HepG2 (cell line): ENCODE measurements at regions not wholly inside any gene's neighbourhood (a gene's known extent, or its start where the extent isn't known, plus 50 kb on each side); places are given as distances from the start of the nearest gene placed in this dataset.

ENCODE experiments used
- ATAC-seq: fragments of 200-7000 bp; cut with Tn5 transposase; 3 replicates; pipeline ENCODE4 v1.9.1; 2020; ENCODE audit warnings: mild to moderate bottlenecking, moderate library complexity
- BruUV-seq: library from RNA; stranded (reverse); fragments of 400-500 nt; replicated peaks from 2 replicates; lab custom pipeline; 2021; lab: Mats Ljungman, UMichigan
- CTCF ChIA-PET: fragments of 300-600 bp; formaldehyde crosslinking; extraction: SDS; loops from one replicate; lab custom pipeline; 2021; ENCODE audit warnings: low total read pairs, inconsistent platforms, low intra/inter-chr PET ratio; lab: Yijun Ruan, JAX
- POLR2A ChIA-PET: fragments of 350-600 bp; sonication (Branson Sonifier 250); formaldehyde crosslinking; loops from one replicate; lab custom pipeline; 2020; ENCODE audit warnings: antibody characterized with exemption, inconsistent platforms; lab: Yijun Ruan, JAX
- DNase-seq: peaks from one replicate; pipeline ENCODE4 v3.0.0-alpha.2; 2015; ENCODE audit warnings: low spot score
- FAIRE-seq: peaks from 3 replicates; lab custom pipeline; 2011; peaks lifted over from hg19 to GRCh38; lab: Jason Lieb, UNC
- H2AFZ ChIP-seq: one replicate; pipeline ENCODE4 v1.6.1; 2011; ENCODE audit warnings: low read length, inconsistent platforms
- H3K27ac ChIP-seq: fragments of 300-600 bp; 3 replicates; pipeline ENCODE4 v1.8.0; 2011; ENCODE audit warnings: mixed run types, mild to moderate bottlenecking, mixed read lengths, low read length, inconsistent platforms; ENCODE audit not compliant: insufficient read depth; ENCODE audit errors: extremely low read length
- H3K27me3 ChIP-seq, 2 experiments: fragments of 200-600 bp in 1 of 2; 2 replicates in 1 of 2; 3 replicates in 1 of 2; pipeline versions ENCODE4 v1.6.0 to v1.8.0; 2011; ENCODE audit warnings: low read length in 2 of 2, mild to moderate bottlenecking in 2 of 2, moderate library complexity in 2 of 2, inconsistent platforms in 1 of 2; ENCODE audit not compliant: insufficient read depth in 2 of 2, control insufficient read depth in 1 of 2
- H3K36me3 ChIP-seq, 2 experiments: fragments of 200-600 bp in 1 of 2; replicated peaks in 1 of 2; 2 replicates in 1 of 2; 3 replicates in 1 of 2; pipeline versions ENCODE4 v1.5.1 to v1.8.0; 2011; ENCODE audit warnings: low read length in 2 of 2, inconsistent platforms in 1 of 2; ENCODE audit not compliant: insufficient read depth in 2 of 2, control insufficient read depth in 1 of 2
- H3K4me1 ChIP-seq: 2 replicates; pipeline ENCODE4 v1.5.1; 2012; ENCODE audit warnings: low read length, inconsistent platforms; ENCODE audit not compliant: insufficient read depth
- H3K4me2 ChIP-seq: 2 replicates; pipeline ENCODE4 v1.6.0; 2011; ENCODE audit warnings: low read depth, low read length, inconsistent platforms
- H3K4me3 ChIP-seq, 3 experiments: fragments of 200-600 bp in 1 of 3; sonication (generic), shearing (Covaris generic) in 1 of 3; replicated peaks in 1 of 3; 2 replicates each; pipeline ENCODE4 v1.5.1; 2011 to 2016; ENCODE audit warnings: low read length in 3 of 3, inconsistent platforms in 2 of 3, low read depth in 2 of 3, mild to moderate bottlenecking in 2 of 3, control low read depth in 1 of 3, mixed read lengths in 1 of 3; ENCODE audit not compliant: insufficient read depth in 1 of 3
- H3K79me2 ChIP-seq: one replicate; pipeline ENCODE4 v1.6.1; 2011; ENCODE audit warnings: low read length, inconsistent platforms; ENCODE audit not compliant: insufficient read depth
- H3K9ac ChIP-seq: 2 replicates; pipeline ENCODE4 v1.6.0; 2011; ENCODE audit warnings: mild to moderate bottlenecking, low read depth, low read length, inconsistent platforms; ENCODE audit not compliant: insufficient read depth
- H3K9me3 ChIP-seq: 2 replicates; pipeline ENCODE4 v1.5.1; 2012; ENCODE audit warnings: mild to moderate bottlenecking, low read length
- H4K20me1 ChIP-seq: 2 replicates; pipeline ENCODE4 v1.6.0; 2011; ENCODE audit warnings: inconsistent platforms, mild to moderate bottlenecking, low read length, moderate library complexity; ENCODE audit not compliant: insufficient read depth
- CENPT ChIP-seq: sonication (generic); formaldehyde crosslinking; IDR thresholded peaks from 2 replicates; pipeline ENCODE4 v1.8.0; 2022; ENCODE audit warnings: low read depth, mild to moderate bottlenecking, moderate library complexity, missing genetic modification reagents
- KDM4B ChIP-seq: sonication (generic); formaldehyde crosslinking; IDR thresholded peaks from 2 replicates; pipeline ENCODE4 v1.4.0; 2020; ENCODE audit warnings: missing genetic modification reagents
- MLXIP ChIP-seq: sonication (generic); formaldehyde crosslinking; IDR thresholded peaks from 2 replicates; pipeline ENCODE4 v1.9.0; 2021; ENCODE audit warnings: missing genetic modification reagents, borderline replicate concordance
- MTF1 ChIP-seq: sonication (generic); formaldehyde crosslinking; IDR thresholded peaks from 2 replicates; pipeline ENCODE4 v1.5.0; 2020; ENCODE audit warnings: missing genetic modification reagents
- MXD1 ChIP-seq: sonication (generic); formaldehyde crosslinking; IDR thresholded peaks from 2 replicates; pipeline ENCODE4 v1.4.0; 2020; ENCODE audit warnings: mild to moderate bottlenecking, missing genetic modification reagents
- NONO ChIP-seq, 2 experiments: fragments of 450-650 bp in 1 of 2; sonication (generic) in 1 of 2; formaldehyde crosslinking in 1 of 2; IDR thresholded peaks in 1 of 2; conservative IDR thresholded peaks in 1 of 2; 2 replicates each; pipeline versions ENCODE4 v1.6.1 to v1.8.0; 2017 to 2022; ENCODE audit warnings: mild to moderate bottlenecking in 1 of 2, missing genetic modification reagents in 1 of 2, moderate library complexity in 1 of 2
- PAWR ChIP-seq: sonication (generic); formaldehyde crosslinking; IDR thresholded peaks from 2 replicates; pipeline ENCODE4 v1.4.0; 2020; ENCODE audit warnings: missing genetic modification reagents, mild to moderate bottlenecking, borderline replicate concordance
- PHF20 ChIP-seq: sonication (generic); formaldehyde crosslinking; IDR thresholded peaks from 2 replicates; pipeline ENCODE4 v1.5.0; 2020; ENCODE audit warnings: mild to moderate bottlenecking, missing genetic modification reagents
- SKI ChIP-seq: fragments of 450-650 bp; IDR thresholded peaks from one replicate; pipeline ENCODE4 v1.6.1; 2018; ENCODE audit warnings: mild to moderate bottlenecking; ENCODE audit not compliant: partially characterized antibody
- ZNF678 ChIP-seq: sonication (generic); formaldehyde crosslinking; IDR thresholded peaks from 2 replicates; pipeline ENCODE4 v1.4.0; 2020; ENCODE audit warnings: mild to moderate bottlenecking, missing genetic modification reagents
- ZNF776 ChIP-seq: sonication (generic); formaldehyde crosslinking; IDR thresholded peaks from 2 replicates; pipeline ENCODE4 v1.4.0; 2020; ENCODE audit warnings: mild to moderate bottlenecking, missing genetic modification reagents
- WGBS: methylation state at CpG from one replicate; pipeline ENCODE4 v1.1.6; 2017; ENCODE audit warnings: low lambda C conversion rate; 5-methylcytosine and 5-hydroxymethylcytosine counted together
- in situ Hi-C: cut with HindIII; loops from 2 replicates; pipeline ENCODE4 v1.10.0; 2017; ENCODE audit warnings: low pct_unique_long_range_greater_than_20kb; ENCODE audit not compliant: extremely low pct_ligation_motif_present
- intact Hi-C: fragments of 100-400 bp; cut with micrococcal nuclease; formaldehyde crosslinking; loops from one replicate; pipeline ENCODE4 v1.10.0; 2022; ENCODE audit not compliant: unreplicated experiment
- TF ChIP-seq, protein P1 (sequence below): sonication (generic); formaldehyde crosslinking; IDR thresholded peaks from 2 replicates; pipeline ENCODE4 v1.5.0; 2020; ENCODE audit warnings: missing genetic modification reagents
- TF ChIP-seq, protein P2 (sequence below): sonication (generic); formaldehyde crosslinking; IDR thresholded peaks from 2 replicates; pipeline ENCODE4 v1.4.0; 2020; ENCODE audit warnings: missing genetic modification reagents
- TF ChIP-seq, protein P3 (sequence below): sonication (generic); formaldehyde crosslinking; IDR thresholded peaks from 2 replicates; pipeline ENCODE4 v1.4.0; 2020; ENCODE audit warnings: missing genetic modification reagents, mild to moderate bottlenecking, borderline replicate concordance

GRCh38 chr1:68780919-68781318 lies 284.0 kb upstream of the DEPDC1 start:
- BruUV-seq, result no TSS peak
- no peaks in the 10 kb centered on the region for H3K27me3 ChIP-seq
- FAIRE-seq (no peak), ATAC-seq (no peak), DNase-seq (no peak)
- no peaks in the 10 kb centered on the region for H4K20me1 ChIP-seq
- no peaks in the 10 kb centered on the region for H3K4me1 ChIP-seq
- no peak overlapping the region for H3K27ac ChIP-seq
- no peak overlapping the region for H3K4me3 ChIP-seq
- H3K9me3 ChIP-seq, result peaks cover 93% of the 10 kb centered on the region
- H2AFZ ChIP-seq, result no peak overlapping the region
- no peaks in the 10 kb centered on the region for H3K79me2 ChIP-seq
- POLR2A ChIA-PET, result no interaction called here
- H3K36me3 ChIP-seq, result no peaks in the 10 kb centered on the region
- CTCF ChIA-PET, result no interaction called here
- in situ Hi-C loops, result no loop called here
- no peak overlapping the region for H3K9ac ChIP-seq
- no peak overlapping the region for H3K4me2 ChIP-seq
- 23% methylated on average over 5 of the region's 5 CpGs for WGBS
- intact Hi-C loops, result no loop called here
- no peak for TF ChIP-seq MTF1 (CRISPR knock-in tag)
- TF ChIP-seq, protein P1, sequence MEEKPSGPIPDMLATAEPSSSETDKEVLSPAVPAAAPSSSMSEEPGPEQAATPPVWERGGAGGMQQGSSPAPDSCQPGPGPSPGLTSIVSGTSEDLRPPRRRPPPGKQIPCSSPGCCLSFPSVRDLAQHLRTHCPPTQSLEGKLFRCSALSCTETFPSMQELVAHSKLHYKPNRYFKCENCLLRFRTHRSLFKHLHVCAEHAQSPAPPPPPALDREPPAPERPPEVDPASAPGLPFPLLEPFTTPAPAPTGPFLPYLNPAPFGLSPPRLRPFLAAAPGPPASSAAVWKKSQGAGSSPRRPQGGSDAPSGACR (CRISPR knock-in tag), result no peak
- no peak for TF ChIP-seq KDM4B (CRISPR knock-in tag)
- TF ChIP-seq, protein P2, sequence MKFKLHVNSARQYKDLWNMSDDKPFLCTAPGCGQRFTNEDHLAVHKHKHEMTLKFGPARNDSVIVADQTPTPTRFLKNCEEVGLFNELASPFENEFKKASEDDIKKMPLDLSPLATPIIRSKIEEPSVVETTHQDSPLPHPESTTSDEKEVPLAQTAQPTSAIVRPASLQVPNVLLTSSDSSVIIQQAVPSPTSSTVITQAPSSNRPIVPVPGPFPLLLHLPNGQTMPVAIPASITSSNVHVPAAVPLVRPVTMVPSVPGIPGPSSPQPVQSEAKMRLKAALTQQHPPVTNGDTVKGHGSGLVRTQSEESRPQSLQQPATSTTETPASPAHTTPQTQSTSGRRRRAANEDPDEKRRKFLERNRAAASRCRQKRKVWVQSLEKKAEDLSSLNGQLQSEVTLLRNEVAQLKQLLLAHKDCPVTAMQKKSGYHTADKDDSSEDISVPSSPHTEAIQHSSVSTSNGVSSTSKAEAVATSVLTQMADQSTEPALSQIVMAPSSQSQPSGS (CRISPR knock-in tag), result no peak
- no peak for TF ChIP-seq PHF20 (CRISPR knock-in tag)
- TF ChIP-seq SKI, result no peak
- TF ChIP-seq MLXIP (CRISPR knock-in tag), result no peak
- no peak for TF ChIP-seq NONO (IDR thresholded peaks at IDR 0.05)
- no peak for TF ChIP-seq NONO (CRISPR knock-in tag; conservative IDR thresholded peaks at IDR 0.05)
- TF ChIP-seq MXD1, result no peak
- no peak for TF ChIP-seq CENPT (CRISPR knock-in tag)
- TF ChIP-seq PAWR (CRISPR knock-in tag), result no peak
- TF ChIP-seq ZNF776, result no peak
- TF ChIP-seq, protein P3, sequence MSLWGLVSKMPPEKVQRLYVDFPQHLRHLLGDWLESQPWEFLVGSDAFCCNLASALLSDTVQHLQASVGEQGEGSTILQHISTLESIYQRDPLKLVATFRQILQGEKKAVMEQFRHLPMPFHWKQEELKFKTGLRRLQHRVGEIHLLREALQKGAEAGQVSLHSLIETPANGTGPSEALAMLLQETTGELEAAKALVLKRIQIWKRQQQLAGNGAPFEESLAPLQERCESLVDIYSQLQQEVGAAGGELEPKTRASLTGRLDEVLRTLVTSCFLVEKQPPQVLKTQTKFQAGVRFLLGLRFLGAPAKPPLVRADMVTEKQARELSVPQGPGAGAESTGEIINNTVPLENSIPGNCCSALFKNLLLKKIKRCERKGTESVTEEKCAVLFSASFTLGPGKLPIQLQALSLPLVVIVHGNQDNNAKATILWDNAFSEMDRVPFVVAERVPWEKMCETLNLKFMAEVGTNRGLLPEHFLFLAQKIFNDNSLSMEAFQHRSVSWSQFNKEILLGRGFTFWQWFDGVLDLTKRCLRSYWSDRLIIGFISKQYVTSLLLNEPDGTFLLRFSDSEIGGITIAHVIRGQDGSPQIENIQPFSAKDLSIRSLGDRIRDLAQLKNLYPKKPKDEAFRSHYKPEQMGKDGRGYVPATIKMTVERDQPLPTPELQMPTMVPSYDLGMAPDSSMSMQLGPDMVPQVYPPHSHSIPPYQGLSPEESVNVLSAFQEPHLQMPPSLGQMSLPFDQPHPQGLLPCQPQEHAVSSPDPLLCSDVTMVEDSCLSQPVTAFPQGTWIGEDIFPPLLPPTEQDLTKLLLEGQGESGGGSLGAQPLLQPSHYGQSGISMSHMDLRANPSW (CRISPR knock-in tag), result no peak
- no peak for TF ChIP-seq ZNF678 (CRISPR knock-in tag)
